ENCODE measurements at regions not wholly inside any gene's neighbourhood (a gene's known extent, or its start where the extent isn't known, plus 50 kb on each side); places are given as distances from the start of the nearest gene placed in this dataset.

- no peak for TF ChIP-seq HCFC1 (IDR thresholded peaks at IDR 0.05; ENCODE audit: low read depth, low read length)
- TF ChIP-seq XBP1 (CRISPR knock-in tag; IDR thresholded peaks at IDR 0.05): no peak
- TF ChIP-seq LCORL (IDR thresholded peaks at IDR 0.05): no peak
- TF ChIP-seq LCORL (CRISPR knock-in tag; IDR thresholded peaks at IDR 0.05): no peak
- TF ChIP-seq TGIF2 (CRISPR knock-in tag; IDR thresholded peaks at IDR 0.05): no peak
- no peak for TF ChIP-seq PRDM15 (CRISPR knock-in tag; IDR thresholded peaks at IDR 0.05)
- no peak for TF ChIP-seq ZNF720 (CRISPR knock-in tag; IDR thresholded peaks at IDR 0.05)
- no peak for TF ChIP-seq HOXA9 (CRISPR knock-in tag; IDR thresholded peaks at IDR 0.05; ENCODE audit: borderline replicate concordance)
- TF ChIP-seq GZF1 (CRISPR knock-in tag; IDR thresholded peaks at IDR 0.05): no peak
- no peak for TF ChIP-seq ISX (CRISPR knock-in tag; conservative IDR thresholded peaks at IDR 0.05)
- no peak for TF ChIP-seq REL (CRISPR knock-in tag; conservative IDR thresholded peaks at IDR 0.05)
- TF ChIP-seq NFE2L2 (IDR thresholded peaks at IDR 0.05; ENCODE audit: low read length): no peak
- no peak for TF ChIP-seq ZNF660 (CRISPR knock-in tag; IDR thresholded peaks at IDR 0.05; ENCODE audit: borderline replicate concordance, low read depth)
Observed at GRCh38 chr9:81070689-81071088, 618.7 kb downstream of the TLE1 start (continued).

- H3K79me2 ChIP-seq (ENCODE audit: insufficient read depth, low read length): no peaks in the 10 kb centered on the region
- H2AFZ ChIP-seq (ENCODE audit: low read length): no peak overlapping the region
- DNase-seq (ENCODE audit: low spot score) (no peak), FAIRE-seq (no peak), ATAC-seq (no peak)
- intact Hi-C loops (cut with micrococcal nuclease; ENCODE audit: unreplicated experiment) (no loop called here), in situ Hi-C loops (cut with HindIII; ENCODE audit: extremely low pct_ligation_motif_present, low pct_unique_long_range_greater_than_20kb) (no loop called here)
- no peak overlapping the region for H3K4me3 ChIP-seq (replicated peaks in 1 of 3; ENCODE audit: insufficient read depth in 1 of 3, low read depth in 2 of 3, low read length in 3 of 3)
- peaks cover 11% of the 10 kb centered on the region; the same call in 1 of the 2 replicates for H3K9me3 ChIP-seq (ENCODE audit: low read length)
- no peak overlapping the region for H3K4me2 ChIP-seq (ENCODE audit: low read depth, low read length)
- H3K36me3 ChIP-seq (replicated peaks in 1 of 2; ENCODE audit: control insufficient read depth in 1 of 2, insufficient read depth in 2 of 2, low read length in 2 of 2): no peaks in the 10 kb centered on the region
- no peak overlapping the region for H3K27ac ChIP-seq (ENCODE audit: extremely low read length, insufficient read depth, low read length)
- 47% methylated on average over 4 of the region's 4 CpGs for WGBS (ENCODE audit: low lambda C conversion rate)
- ChIA-PET CTCF (ENCODE audit: low intra/inter-chr PET ratio, low total read pairs) (no interaction called here), POLR2A (no interaction called here)
- no peaks in the 10 kb centered on the region for H4K20me1 ChIP-seq (ENCODE audit: insufficient read depth, low read length)
- no peaks in the 10 kb centered on the region for H3K27me3 ChIP-seq (ENCODE audit: control insufficient read depth in 1 of 2, insufficient read depth in 2 of 2, low read length in 2 of 2)
- H3K9ac ChIP-seq (ENCODE audit: insufficient read depth, low read depth, low read length): no peak overlapping the region
- no peaks in the 10 kb centered on the region for H3K4me1 ChIP-seq (ENCODE audit: insufficient read depth, low read length)
- TF ChIP-seq SMARCE1 (IDR thresholded peaks at IDR 0.05; ENCODE audit: borderline replicate concordance) (no peak), TFDP1 (CRISPR knock-in tag; IDR thresholded peaks at IDR 0.05; ENCODE audit: borderline replicate concordance) (no peak), ZNF768 (CRISPR knock-in tag; IDR thresholded peaks at IDR 0.05) (no peak), MAFK (conservative IDR thresholded peaks at IDR 0.05 in 1 of 2, IDR thresholded peaks at IDR 0.05 in 1 of 2; ENCODE audit: low read length in 2 of 2) (0 out of 4 replicates have a peak, but pooled peaks of 1 of the 2 experiments have one; percentile 12), CC2D1A (CRISPR knock-in tag; IDR thresholded peaks at IDR 0.05) (no peak), MAFF (IDR thresholded peaks at IDR 0.05; ENCODE audit: low read depth, low read length) (no peak), AKAP8 (CRISPR knock-in tag; IDR thresholded peaks at IDR 0.05) (no peak), SP2 (CRISPR knock-in tag; IDR thresholded peaks at IDR 0.05) (no peak)
- no TSS peak for BruUV-seq (replicated peaks)
Observed at GRCh38 chr9:81069923-81070322, 619.4 kb downstream of the TLE1 start.
